Panc1 (cell line): ENCODE measurements at regions not wholly inside any gene's neighbourhood (a gene's known extent, or its start where the extent isn't known, plus 50 kb on each side); places are given as distances from the start of the nearest gene placed in this dataset.

Source experiments
- CTCF ChIP-seq: fragments of 450-650 bp; IDR thresholded peaks from 2 replicates; pipeline ENCODE4 v1.5.1; 2017; ENCODE audit warnings: mild to moderate bottlenecking
- TCF7L2 ChIP-seq: IDR thresholded peaks from 2 replicates; pipeline ENCODE4 v1.6.1; 2011; ENCODE audit warnings: mild to moderate bottlenecking, low read depth, low read length, inconsistent platforms

DNA sequence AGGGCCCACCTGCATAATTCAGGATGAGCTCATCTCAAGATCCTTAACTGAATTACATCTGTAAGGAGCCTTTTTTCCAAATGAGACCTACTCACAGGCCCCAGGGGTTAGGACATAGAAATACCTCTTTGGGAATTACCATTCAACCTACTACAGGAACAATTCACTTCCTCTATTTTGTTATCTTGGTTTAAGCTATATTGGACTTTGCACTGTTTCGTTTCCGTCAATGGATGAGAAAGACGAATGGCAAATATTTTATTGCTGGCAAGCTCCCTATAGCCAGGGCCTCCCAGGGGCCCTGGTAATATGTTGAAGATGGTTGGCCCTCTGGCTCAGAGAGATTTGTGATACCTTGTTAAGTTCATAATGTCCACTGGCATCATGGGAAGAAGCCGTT lies 384.2 kb upstream of the DUSP10 start:
- TF ChIP-seq TCF7L2 (no peak), CTCF (no peak)
